Naive thymus-derived CD4-positive, alpha-beta T cell (primary cell): ENCODE measurements at regions not wholly inside any gene's neighbourhood (a gene's known extent, or its start where the extent isn't known, plus 50 kb on each side); places are given as distances from the start of the nearest gene placed in this dataset.
A peak's percentile ranks its signal among the peaks of the same experiment; 100 is the strongest.

ENCODE experiments used
- ATAC-seq: fragments of 150-1000 bp; cut with Tn5 transposase; 2 replicates; pipeline ENCODE4 v1.10.0; 2021; ENCODE audit warnings: mild to moderate bottlenecking, moderate library complexity
- CTCF ChIA-PET: fragments of 350-600 bp; sonication (Branson Sonifier 250); formaldehyde crosslinking; loops from one replicate; lab custom pipeline; 2021; ENCODE audit warnings: antibody characterized with exemption; lab: Charles Lee
- POLR2A ChIA-PET: fragments of 350-600 bp; sonication (Branson Sonifier 250); formaldehyde crosslinking; loops from one replicate; lab custom pipeline; 2021; ENCODE audit warnings: antibody characterized with exemption, inconsistent platforms; lab: Charles Lee
- DNase-seq, 9 donors: peaks; one replicate each; pipeline versions ENCODE4 v3.0.0 to v3.0.0-alpha.2; 2020 to 2022; ENCODE audit warnings: mixed read lengths in 1 of 9
- H3K27ac ChIP-seq: one replicate; pipeline ENCODE4 v1.7.0; 2013; ENCODE audit warnings: mild to moderate bottlenecking, low read depth, low read length, moderate library complexity
- H3K27me3 ChIP-seq, 2 donors: one replicate each; pipeline ENCODE4 v1.7.0; 2013; ENCODE audit warnings: low read length in 2 of 2, mild to moderate bottlenecking in 2 of 2, moderate library complexity in 2 of 2; ENCODE audit not compliant: control insufficient read depth in 2 of 2, insufficient read depth in 2 of 2
- H3K36me3 ChIP-seq, 3 experiments: 1 replicate in 2 of 3; 2 replicates in 1 of 3; pipeline ENCODE4 v1.7.0; 2013; ENCODE audit warnings: low read length in 3 of 3, mild to moderate bottlenecking in 3 of 3, moderate library complexity in 1 of 3; ENCODE audit not compliant: insufficient read depth in 3 of 3, control insufficient read depth in 2 of 3
- H3K4me1 ChIP-seq, 2 donors: one replicate each; pipeline ENCODE4 v1.7.0; 2013; ENCODE audit warnings: low read length in 2 of 2, mild to moderate bottlenecking in 2 of 2, moderate library complexity in 1 of 2; ENCODE audit not compliant: control insufficient read depth in 2 of 2, insufficient read depth in 2 of 2
- H3K4me3 ChIP-seq: 2 replicates; pipeline ENCODE4 v1.7.0; 2013; ENCODE audit warnings: mild to moderate bottlenecking, low read length
- H3K9me3 ChIP-seq, 3 experiments: 1 replicate in 2 of 3; 2 replicates in 1 of 3; pipeline ENCODE4 v1.7.0; 2013; ENCODE audit warnings: low read length in 3 of 3; ENCODE audit not compliant: control insufficient read depth in 2 of 3
- H3K27ac Mint-ChIP-seq, 9 donors: one replicate each; pipeline ENCODE4 v1.8.0; 2020 to 2022; ENCODE audit warnings: mixed read lengths in 9 of 9, mild to moderate bottlenecking in 8 of 9, moderate library complexity in 5 of 9, inconsistent platforms in 2 of 9
- H3K27me3 Mint-ChIP-seq, 5 donors: one replicate each; pipeline ENCODE4 v1.8.0; 2021 to 2022; ENCODE audit warnings: mixed read lengths in 5 of 5, mild to moderate bottlenecking in 1 of 5
- H3K36me3 Mint-ChIP-seq, 5 donors: one replicate each; pipeline ENCODE4 v1.8.0; 2020 to 2022; ENCODE audit warnings: mixed read lengths in 5 of 5, mild to moderate bottlenecking in 3 of 5, inconsistent platforms in 1 of 5
- H3K4me1 Mint-ChIP-seq, 7 donors: one replicate each; pipeline ENCODE4 v1.8.0; 2020 to 2022; ENCODE audit warnings: mixed read lengths in 7 of 7, mild to moderate bottlenecking in 3 of 7, inconsistent platforms in 1 of 7
- H3K4me3 Mint-ChIP-seq, 10 donors: one replicate each; pipeline ENCODE4 v1.8.0; 2020 to 2022; ENCODE audit warnings: mild to moderate bottlenecking in 10 of 10, mixed read lengths in 10 of 10, moderate library complexity in 6 of 10, inconsistent platforms in 2 of 10
- H3K9me3 Mint-ChIP-seq, 11 donors: one replicate each; pipeline ENCODE4 v1.8.0; 2020 to 2022; ENCODE audit warnings: mixed read lengths in 11 of 11, mild to moderate bottlenecking in 4 of 11, inconsistent platforms in 1 of 11, moderate library complexity in 1 of 11
- intact Hi-C, 2 donors: fragments of 100-400 bp; cut with micrococcal nuclease; formaldehyde crosslinking; loops; one replicate each; pipeline ENCODE4 v1.15.1; 2023

GRCh38 chr2:2765839-2766495 is 434.9 kb upstream of the MYT1L start:
- peaks cover 0 to 3% (median 0%) of the 10 kb centered on the region in 11 donors for H3K9me3 Mint-ChIP-seq
- no peaks in the 10 kb centered on the region for H3K4me1 Mint-ChIP-seq
- CTCF ChIA-PET = no interaction called here
- H3K36me3 Mint-ChIP-seq = peaks cover 0 to under 1% (median 0%) of the 10 kb centered on the region in 5 donors
- H3K4me1 ChIP-seq = no peaks in the 10 kb centered on the region
- H3K9me3 ChIP-seq = no peaks in the 10 kb centered on the region
- no peak for ATAC-seq
- no peaks in the 10 kb centered on the region for H3K27me3 ChIP-seq
- H3K27ac Mint-ChIP-seq = no peak overlapping the region
- no peaks in the 10 kb centered on the region for H3K36me3 ChIP-seq
- no peak overlapping the region for H3K4me3 ChIP-seq
- POLR2A ChIA-PET = no interaction called here
- no peak overlapping the region for H3K4me3 Mint-ChIP-seq
- H3K27ac ChIP-seq = no peak overlapping the region
- intact Hi-C loops = no loop called here
- no peaks in the 10 kb centered on the region for H3K27me3 Mint-ChIP-seq
- no peak for DNase-seq

DNA sequence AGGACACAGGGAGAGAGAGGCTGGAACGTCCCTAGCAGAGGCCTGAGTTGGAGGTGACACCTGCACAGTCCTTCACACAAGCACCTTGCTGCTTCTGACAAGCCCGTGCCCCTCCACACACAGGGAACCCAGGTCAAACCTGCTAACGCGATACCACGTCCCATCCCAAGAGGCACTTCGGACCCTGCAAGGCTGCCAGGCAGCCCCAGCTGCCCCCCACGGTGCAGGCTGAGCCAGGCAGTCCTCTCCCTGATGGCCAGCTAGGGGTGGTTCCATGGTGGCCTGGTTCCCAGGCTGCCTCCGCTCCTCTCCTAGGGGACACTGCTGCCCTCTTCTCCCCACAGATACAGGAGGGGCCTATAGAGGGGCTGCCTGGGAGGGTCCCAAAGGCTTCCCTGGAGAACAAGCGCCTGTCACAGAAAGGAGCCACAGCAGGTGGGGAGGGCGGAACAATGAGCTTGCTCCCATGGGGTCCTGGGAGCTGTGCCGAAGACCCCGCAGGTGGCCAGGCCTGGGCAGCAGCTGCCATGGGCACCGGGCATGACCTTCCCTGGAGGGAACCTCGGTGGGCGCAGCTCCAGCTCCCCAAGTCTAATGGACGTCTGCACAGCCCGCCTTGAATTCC is 434.2 kb upstream of the MYT1L start:
- no peak for ATAC-seq
- Mint-ChIP-seq H3K4me1 (no peaks in the 10 kb centered on the region), H3K27ac (no peak overlapping the region), H3K27me3 (no peaks in the 10 kb centered on the region), H3K9me3 (peaks cover 0 to 6% (median 0%) of the 10 kb centered on the region in 11 donors), H3K4me3 (no peak overlapping the region), H3K36me3 (peaks cover 0 to 4% (median 0%) of the 10 kb centered on the region in 5 donors)
- ChIA-PET CTCF (no interaction called here), POLR2A (no interaction called here)
- Histone ChIP-seq H3K4me3 (no peak overlapping the region), H3K36me3 (no peaks in the 10 kb centered on the region), H3K27ac (no peak overlapping the region), H3K9me3 (peaks cover 0 to 2% (median 0%) of the 10 kb centered on the region in 3 experiments), H3K4me1 (no peaks in the 10 kb centered on the region), H3K27me3 (no peaks in the 10 kb centered on the region)
- intact Hi-C loops = no loop called here
- DNase-seq = no peak

GRCh38 chr2:2764739-2765138 is 433.7 kb upstream of the MYT1L start:
- ChIA-PET CTCF (no interaction called here), POLR2A (no interaction called here)
- Histone ChIP-seq H3K4me3 (no peak overlapping the region), H3K27ac (no peak overlapping the region), H3K36me3 (no peaks in the 10 kb centered on the region), H3K27me3 (no peaks in the 10 kb centered on the region), H3K9me3 (peaks cover 0 to 3% (median 0%) of the 10 kb centered on the region in 3 experiments), H3K4me1 (no peaks in the 10 kb centered on the region)
- no peak overlapping the region for H3K27ac Mint-ChIP-seq
- H3K4me3 Mint-ChIP-seq = no peak overlapping the region
- no peak for DNase-seq
- ATAC-seq = no peak
- H3K36me3 Mint-ChIP-seq = peaks cover 0 to 4% (median 0%) of the 10 kb centered on the region in 5 donors
- intact Hi-C loops = no loop called here
- H3K9me3 Mint-ChIP-seq = peaks cover 0 to 6% (median 0%) of the 10 kb centered on the region in 11 donors
- no peaks in the 10 kb centered on the region for H3K4me1 Mint-ChIP-seq
- H3K27me3 Mint-ChIP-seq = no peaks in the 10 kb centered on the region

- ChIA-PET POLR2A (no interaction called here), CTCF (no interaction called here)
- peaks cover 0 to 3% (median 0%) of the 10 kb centered on the region in 3 experiments for H3K9me3 ChIP-seq
- H3K27me3 ChIP-seq = no peaks in the 10 kb centered on the region
- no peaks in the 10 kb centered on the region for H3K4me1 Mint-ChIP-seq
- H3K27me3 Mint-ChIP-seq = no peaks in the 10 kb centered on the region
- ATAC-seq (no peak), DNase-seq (no peak)
- H3K4me3 Mint-ChIP-seq = no peak overlapping the region
- intact Hi-C loops = no loop called here
- peaks cover 0 to 4% (median 0%) of the 10 kb centered on the region in 5 donors for H3K36me3 Mint-ChIP-seq
- H3K27ac ChIP-seq = no peak overlapping the region
- H3K4me3 ChIP-seq = no peak overlapping the region
- H3K4me1 ChIP-seq = no peaks in the 10 kb centered on the region
- no peaks in the 10 kb centered on the region for H3K36me3 ChIP-seq
- no peak overlapping the region for H3K27ac Mint-ChIP-seq
- H3K9me3 Mint-ChIP-seq = peaks cover 0 to 6% (median 0%) of the 10 kb centered on the region in 11 donors
These were observed 432.9 kb upstream of the MYT1L start for GRCh38 chr2:2764001-2764355.

DNA sequence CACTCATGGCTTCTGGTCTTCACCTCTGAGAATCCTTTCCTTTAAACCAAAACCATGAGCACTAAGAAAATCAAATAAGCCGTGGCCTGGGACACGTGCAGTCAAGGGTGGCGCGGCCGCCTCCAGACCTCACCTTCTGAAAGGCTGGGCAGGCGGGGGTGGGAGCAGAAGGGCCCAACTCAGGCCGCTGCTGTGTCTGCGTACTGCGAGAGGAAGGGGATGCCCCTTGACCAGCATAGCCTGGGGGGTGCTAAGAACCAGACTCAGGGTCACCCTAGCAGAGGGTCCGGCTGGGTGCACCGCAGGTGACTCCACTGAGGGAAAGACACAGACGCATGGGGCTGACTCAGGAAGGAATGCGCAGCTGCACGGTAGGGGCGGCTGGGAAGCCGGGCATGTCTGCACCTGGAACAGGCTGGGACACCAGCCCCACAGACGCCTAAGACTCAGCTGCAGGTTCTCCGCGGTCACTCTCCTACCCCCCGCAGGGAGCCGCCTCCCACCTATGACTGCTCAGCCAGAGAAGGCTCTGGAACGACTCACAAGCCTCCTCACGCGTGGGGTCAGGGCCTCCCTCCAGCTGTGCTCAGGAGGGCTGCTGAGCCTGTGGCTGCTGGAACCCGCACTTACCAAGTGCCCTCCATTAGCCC is 432.4 kb upstream of the MYT1L start:
- Histone ChIP-seq H3K4me1 (no peaks in the 10 kb centered on the region), H3K4me3 (no peak overlapping the region), H3K27ac (no peak overlapping the region), H3K27me3 (no peaks in the 10 kb centered on the region), H3K36me3 (no peaks in the 10 kb centered on the region), H3K9me3 (peaks cover 0 to 3% (median 0%) of the 10 kb centered on the region in 3 experiments)
- Mint-ChIP-seq H3K9me3 (peaks cover 0 to 6% (median 0%) of the 10 kb centered on the region in 11 donors), H3K27me3 (no peaks in the 10 kb centered on the region), H3K27ac (no peak overlapping the region), H3K4me1 (no peaks in the 10 kb centered on the region), H3K4me3 (no peak overlapping the region), H3K36me3 (peaks cover 0 to 4% (median 0%) of the 10 kb centered on the region in 5 donors)
- ATAC-seq (peak; percentile 16), DNase-seq (no peak)
- CTCF ChIA-PET = no interaction called here
- intact Hi-C loops = no loop called here
- POLR2A ChIA-PET = no interaction called here

DNA sequence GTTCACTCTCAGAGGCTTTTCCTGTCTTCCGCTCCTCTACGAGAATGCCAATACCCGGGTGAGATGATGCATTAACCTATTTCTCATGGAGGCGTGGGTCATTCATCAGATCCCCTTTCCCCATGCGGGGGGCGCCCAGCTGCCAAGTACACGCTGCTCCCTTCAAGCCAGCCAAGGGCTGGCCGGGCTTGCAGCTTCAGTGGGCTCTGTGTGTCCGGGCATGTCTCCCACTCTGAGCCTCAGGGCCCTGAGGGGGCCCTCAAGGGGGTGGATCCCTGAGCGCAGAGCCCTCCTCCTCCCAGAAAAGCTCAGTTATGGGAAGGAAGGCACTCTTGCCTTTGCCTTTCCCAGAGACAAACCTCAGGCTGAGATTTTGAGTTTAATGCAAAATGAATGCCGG is 431.8 kb upstream of the MYT1L start:
- peaks cover 0 to 4% (median 0%) of the 10 kb centered on the region in 5 donors for H3K36me3 Mint-ChIP-seq
- Histone ChIP-seq H3K4me1 (no peaks in the 10 kb centered on the region), H3K27me3 (no peaks in the 10 kb centered on the region), H3K9me3 (peaks cover 0 to 3% (median 0%) of the 10 kb centered on the region in 3 experiments), H3K27ac (no peak overlapping the region), H3K4me3 (no peak overlapping the region), H3K36me3 (no peaks in the 10 kb centered on the region)
- no peaks in the 10 kb centered on the region for H3K4me1 Mint-ChIP-seq
- ChIA-PET POLR2A (no interaction called here), CTCF (no interaction called here)
- intact Hi-C loops = no loop called here
- H3K27ac Mint-ChIP-seq = no peak overlapping the region
- ATAC-seq (no peak), DNase-seq (no peak)
- H3K9me3 Mint-ChIP-seq = peaks cover 0 to 4% (median 0%) of the 10 kb centered on the region in 11 donors
- H3K4me3 Mint-ChIP-seq = no peak overlapping the region
- H3K27me3 Mint-ChIP-seq = no peaks in the 10 kb centered on the region
